Tibial nerve (tissue), 4 donors: ENCODE measurements at regions not wholly inside any gene's neighbourhood (a gene's known extent, or its start where the extent isn't known, plus 50 kb on each side); places are given as distances from the start of the nearest gene placed in this dataset.

Source experiments
- CTCF ChIP-seq, 5 experiments: fragments of 200-600 bp in 3 of 5; fragments of 450-650 bp in 2 of 5; sonication (generic) in 3 of 5; IDR thresholded peaks; one replicate each; pipeline ENCODE4 v1.5.1; 2016 to 2019; ENCODE audit warnings: antibody characterized with exemption in 5 of 5, mild to moderate bottlenecking in 3 of 5, moderate library complexity in 2 of 5
- EP300 ChIP-seq, 2 donors: sonication (generic); formaldehyde crosslinking; IDR thresholded peaks; one replicate each; pipeline ENCODE4 v1.6.1; 2017; ENCODE audit warnings: antibody characterized with exemption in 2 of 2, mild to moderate bottlenecking in 1 of 2
- POLR2A ChIP-seq, 2 donors: fragments of 450-650 bp; IDR thresholded peaks; one replicate each; pipeline ENCODE4 v1.6.1; 2017; ENCODE audit warnings: antibody characterized with exemption in 2 of 2, mild to moderate bottlenecking in 2 of 2, moderate library complexity in 2 of 2

GRCh38 chr10:64275001-64275400, 753.8 kb downstream of the REEP3 start:
- no peak for TF ChIP-seq CTCF (IDR thresholded peaks at IDR 0.05)
- no peak for TF ChIP-seq POLR2A (IDR thresholded peaks at IDR 0.05)
- TF ChIP-seq EP300 (IDR thresholded peaks at IDR 0.05) = no peak
